Ovary (tissue), 7 donors: ENCODE measurements at regions not wholly inside any gene's neighbourhood (a gene's known extent, or its start where the extent isn't known, plus 50 kb on each side); places are given as distances from the start of the nearest gene placed in this dataset.

Experiments
- DNase-seq, 5 donors: peaks; one replicate each; pipeline ENCODE4 v3.0.0-alpha.2; 2019 to 2020
- H3K27ac ChIP-seq, 2 donors: fragments of 200-600 bp; one replicate each; pipeline versions ENCODE4 v1.5.1 to v1.8.0; 2019 to 2022
- H3K27me3 ChIP-seq: fragments of 200-600 bp; one replicate; pipeline ENCODE4 v1.8.0; 2022
- H3K36me3 ChIP-seq: fragments of 200-600 bp; sonication (generic); one replicate; pipeline ENCODE4 v1.5.1; 2019
- H3K4me1 ChIP-seq: one replicate; pipeline ENCODE4 v1.8.1; 2013; ENCODE audit warnings: mild to moderate bottlenecking, moderate library complexity; ENCODE audit not compliant: insufficient read depth
- H3K4me3 ChIP-seq: fragments of 200-600 bp; sonication (generic); one replicate; pipeline ENCODE4 v1.5.1; 2017
- H3K9me3 ChIP-seq, 2 donors: fragments of 200-600 bp in 1 of 2; sonication (generic) in 1 of 2; one replicate each; pipeline versions ENCODE4 v1.5.1 to v1.8.1; 2013 to 2019; ENCODE audit warnings: mild to moderate bottlenecking in 1 of 2, moderate library complexity in 1 of 2
- EP300 ChIP-seq: sonication (generic); formaldehyde crosslinking; IDR thresholded peaks from one replicate; pipeline ENCODE4 v1.6.1; 2017; ENCODE audit warnings: antibody characterized with exemption
- POLR2A ChIP-seq: fragments of 450-650 bp; IDR thresholded peaks from one replicate; pipeline ENCODE4 v1.6.1; 2017; ENCODE audit warnings: antibody characterized with exemption, mild to moderate bottlenecking, moderate library complexity
- WGBS, 3 donors: extraction: QIAGEN DNeasy Blood & Tissue Kit in 1 of 3; methylation state at CpG; one replicate each; pipeline versions ENCODE4 v1.1.5 to v1.1.7; 2013 to 2017; 5-methylcytosine and 5-hydroxymethylcytosine counted together
- intact Hi-C, 4 donors: fragments of 100-400 bp; cut with DNase I; formaldehyde crosslinking; loops; one replicate each; pipeline versions ENCODE4 v1.11.0 to v1.15.1; 2022 to 2023
- TF ChIP-seq, protein P1 (sequence below), 3 donors: fragments of 450-650 bp in 2 of 3; fragments of 200-600 bp in 1 of 3; IDR thresholded peaks; one replicate each; pipeline versions ENCODE4 v1.5.1 to v1.8.0; 2016 to 2022; ENCODE audit warnings: antibody characterized with exemption in 3 of 3, mild to moderate bottlenecking in 1 of 3
- donor health status: DM: no; HTN: no; CAD: no; lungs with moderate emphysema.
- donor health status: DM: no; HTN: no; CAD: no.
- donor health status: Bipolar disorder and iron deficiency.
- donor health status: DM: no; HTN: no; CAD: no.
- donor health status: DM: yes; HTN: yes; CAD: no.

DNA sequence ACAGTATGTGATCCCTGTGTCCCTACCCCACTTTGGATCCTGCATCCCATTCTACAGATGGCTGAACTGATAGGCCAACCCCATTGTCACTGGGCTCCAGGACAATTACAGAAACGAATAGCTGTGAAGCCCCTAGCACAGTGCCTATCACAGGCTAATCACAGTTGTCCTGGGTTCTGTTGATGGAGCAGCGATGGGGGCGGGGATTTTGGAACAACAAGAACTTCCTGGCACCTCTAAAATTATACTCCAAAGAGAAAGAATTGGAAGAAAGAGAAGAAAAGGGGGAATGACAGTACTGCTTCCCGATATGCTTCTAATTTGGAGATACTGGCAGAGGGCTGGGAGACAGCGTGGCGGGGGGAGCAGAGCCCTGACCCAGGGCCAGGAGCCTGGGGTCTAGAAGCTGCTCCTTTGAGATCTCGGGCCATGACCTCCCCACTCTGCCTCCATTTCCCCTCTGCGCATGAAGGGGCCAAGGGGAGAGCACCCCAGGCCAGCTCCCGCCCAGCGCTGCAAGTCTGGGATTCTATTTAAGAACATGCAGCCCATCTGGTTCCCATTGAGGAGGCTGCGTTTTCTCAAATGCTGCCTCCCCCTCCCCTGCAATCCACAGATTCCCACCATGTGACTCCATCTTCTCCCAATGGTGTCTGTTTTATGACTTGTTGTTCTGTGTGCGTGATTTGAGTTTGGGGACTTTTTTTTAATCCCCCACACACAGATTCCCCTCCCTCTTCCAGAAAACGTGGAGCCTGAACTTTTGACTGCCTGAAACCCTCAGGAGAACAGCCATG is 202.7 kb downstream of the CYP26B1 start:
- no peak overlapping the region for H3K4me3 ChIP-seq
- intact Hi-C loops: no loop called here
- H3K27ac ChIP-seq: no peak overlapping the region
- no peaks in the 10 kb centered on the region for H3K4me1 ChIP-seq
- TF ChIP-seq EP300 (no peak), POLR2A (no peak)
- TF ChIP-seq, protein P1, sequence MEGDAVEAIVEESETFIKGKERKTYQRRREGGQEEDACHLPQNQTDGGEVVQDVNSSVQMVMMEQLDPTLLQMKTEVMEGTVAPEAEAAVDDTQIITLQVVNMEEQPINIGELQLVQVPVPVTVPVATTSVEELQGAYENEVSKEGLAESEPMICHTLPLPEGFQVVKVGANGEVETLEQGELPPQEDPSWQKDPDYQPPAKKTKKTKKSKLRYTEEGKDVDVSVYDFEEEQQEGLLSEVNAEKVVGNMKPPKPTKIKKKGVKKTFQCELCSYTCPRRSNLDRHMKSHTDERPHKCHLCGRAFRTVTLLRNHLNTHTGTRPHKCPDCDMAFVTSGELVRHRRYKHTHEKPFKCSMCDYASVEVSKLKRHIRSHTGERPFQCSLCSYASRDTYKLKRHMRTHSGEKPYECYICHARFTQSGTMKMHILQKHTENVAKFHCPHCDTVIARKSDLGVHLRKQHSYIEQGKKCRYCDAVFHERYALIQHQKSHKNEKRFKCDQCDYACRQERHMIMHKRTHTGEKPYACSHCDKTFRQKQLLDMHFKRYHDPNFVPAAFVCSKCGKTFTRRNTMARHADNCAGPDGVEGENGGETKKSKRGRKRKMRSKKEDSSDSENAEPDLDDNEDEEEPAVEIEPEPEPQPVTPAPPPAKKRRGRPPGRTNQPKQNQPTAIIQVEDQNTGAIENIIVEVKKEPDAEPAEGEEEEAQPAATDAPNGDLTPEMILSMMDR (IDR thresholded peaks at IDR 0.05): no peak
- H3K27me3 ChIP-seq: no peaks in the 10 kb centered on the region
- no peaks in the 10 kb centered on the region for H3K9me3 ChIP-seq
- WGBS, 3 donors: 74 to 84% (median 84%) methylated on average over 13 of the region's 13 CpGs
- no peak for DNase-seq
- H3K36me3 ChIP-seq: no peaks in the 10 kb centered on the region

DNA sequence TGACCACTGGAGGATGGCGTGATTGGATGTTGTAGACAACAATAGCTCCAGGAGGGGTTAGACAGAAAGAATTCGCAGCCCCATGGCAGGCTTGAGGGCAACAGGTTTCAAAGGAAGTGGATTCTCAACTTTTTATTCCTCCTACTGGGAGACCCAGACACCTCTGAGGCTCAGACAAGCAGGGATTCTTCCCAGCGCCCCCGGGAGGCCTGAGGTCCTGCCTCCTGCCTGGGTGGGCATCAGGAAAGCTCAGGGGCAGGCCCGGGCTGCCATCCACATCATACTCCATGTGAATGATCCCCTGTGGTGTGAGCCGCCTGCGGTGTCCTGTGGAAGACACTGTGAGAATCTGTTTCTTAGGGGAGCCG is 203.5 kb downstream of the CYP26B1 start:
- TF ChIP-seq, protein P1 (IDR thresholded peaks at IDR 0.05): no peak
- TF ChIP-seq EP300: no peak
- no peak for TF ChIP-seq POLR2A
- H3K4me3 ChIP-seq: no peak overlapping the region
- no peaks in the 10 kb centered on the region for H3K27me3 ChIP-seq
- no peak for DNase-seq
- intact Hi-C loops: no loop called here
- 88 to 92% (median 91%) methylated on average over 8 of the region's 8 CpGs for WGBS, 3 donors
- no peaks in the 10 kb centered on the region for H3K36me3 ChIP-seq
- no peak overlapping the region for H3K27ac ChIP-seq
- H3K9me3 ChIP-seq: no peaks in the 10 kb centered on the region
- H3K4me1 ChIP-seq: no peaks in the 10 kb centered on the region

DNA sequence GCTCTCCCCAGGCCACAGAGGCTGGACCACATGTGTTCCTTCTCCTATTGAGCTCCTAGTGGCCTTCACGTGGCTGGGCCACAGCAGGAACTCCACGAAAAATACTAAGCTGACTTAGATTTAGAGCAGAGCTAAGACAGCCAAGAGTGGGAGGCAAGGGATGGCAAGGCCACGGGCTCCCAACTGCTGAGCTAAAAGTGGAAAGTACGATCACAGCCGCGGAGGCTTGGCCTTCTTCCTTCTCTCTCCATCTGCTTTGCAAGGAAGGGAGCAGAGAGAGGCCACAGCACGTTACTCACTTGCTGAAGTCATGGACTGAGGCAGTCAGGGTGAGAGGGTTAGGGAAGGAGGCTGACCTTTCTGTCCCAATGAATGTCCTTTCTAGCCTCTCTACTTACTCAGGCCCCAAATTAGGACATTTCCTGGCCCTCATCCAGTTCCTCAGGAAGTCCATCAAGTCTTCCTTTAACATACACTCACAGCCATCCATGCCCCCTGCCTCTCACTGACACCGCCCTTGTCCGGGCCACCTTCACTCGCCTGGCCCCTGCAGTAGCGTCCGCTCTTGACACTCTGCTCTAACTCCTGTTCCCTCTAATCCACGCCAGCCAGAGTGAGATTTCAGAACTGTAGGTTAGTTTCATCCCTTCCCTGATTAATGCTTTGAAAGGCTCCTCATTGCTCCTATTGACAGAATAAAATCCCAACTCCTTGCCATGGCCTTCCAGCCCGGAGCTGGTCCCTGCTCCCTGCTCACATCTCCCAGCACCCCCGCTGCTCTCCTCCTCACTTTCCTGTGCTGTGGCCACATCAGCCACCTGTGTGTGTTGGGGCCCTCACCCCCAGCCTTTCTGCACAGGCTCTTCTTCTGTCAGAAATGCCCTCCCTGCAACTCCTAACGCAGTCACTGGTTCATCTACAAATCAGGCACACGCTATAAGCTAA is 204.2 kb downstream of the CYP26B1 start:
- Histone ChIP-seq H3K9me3 (no peaks in the 10 kb centered on the region), H3K27ac (no peak overlapping the region), H3K4me1 (no peaks in the 10 kb centered on the region), H3K27me3 (no peaks in the 10 kb centered on the region), H3K36me3 (no peaks in the 10 kb centered on the region), H3K4me3 (no peak overlapping the region)
- intact Hi-C loops: no loop called here
- TF ChIP-seq, protein P1 (IDR thresholded peaks at IDR 0.05): no peak
- no peak for TF ChIP-seq POLR2A
- DNase-seq: no peak
- WGBS, 3 donors: 67 to 69% (median 69%) methylated on average over 17 of the region's 17 CpGs

DNA sequence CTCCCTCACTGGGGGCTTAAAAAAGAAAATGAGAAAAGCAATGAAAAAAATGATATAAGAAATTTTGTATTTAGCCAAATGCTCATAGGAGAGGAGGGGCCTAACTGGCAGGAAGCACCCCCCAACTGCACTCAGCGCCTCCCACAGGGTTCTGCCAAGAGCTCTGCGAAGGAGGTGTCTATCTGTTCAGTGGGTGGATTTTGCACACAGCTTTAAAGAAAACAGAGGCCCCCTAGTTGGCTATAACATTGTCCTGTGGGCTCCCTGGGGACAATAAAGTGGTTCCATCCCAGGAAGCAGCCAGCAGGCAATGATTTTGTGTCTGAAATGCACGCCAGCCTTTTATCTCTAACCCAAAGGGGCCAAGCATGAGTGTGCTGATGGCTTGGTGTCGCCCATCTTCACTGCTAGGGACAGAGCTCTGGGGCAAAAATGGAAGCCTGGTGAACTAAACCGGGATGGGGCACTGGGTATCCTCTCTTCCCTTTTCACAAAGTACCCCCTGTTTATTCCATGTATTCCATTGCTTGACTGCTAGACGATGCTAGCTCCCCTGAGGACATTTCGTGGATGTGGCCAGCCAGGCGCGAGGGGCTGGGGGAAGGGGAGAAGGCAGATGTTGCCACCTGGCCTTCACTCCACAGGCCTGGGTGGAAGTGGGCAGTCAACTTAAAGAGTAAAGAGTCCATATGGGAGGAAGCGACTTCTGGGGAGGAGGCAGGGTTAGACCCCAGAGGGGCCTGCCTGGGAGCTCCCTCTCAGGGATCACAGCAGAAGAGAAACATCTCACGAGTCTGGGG is 205.7 kb downstream of the CYP26B1 start:
- WGBS, 3 donors: 75 to 83% (median 83%) methylated on average over 11 of the region's 11 CpGs
- no peaks in the 10 kb centered on the region for H3K4me1 ChIP-seq

More for the DNA sequence above, 205.7 kb downstream of the CYP26B1 start:
- H3K9me3 ChIP-seq: no peaks in the 10 kb centered on the region
- no peak overlapping the region for H3K27ac ChIP-seq
- DNase-seq: no peak
- H3K36me3 ChIP-seq: no peaks in the 10 kb centered on the region
- H3K27me3 ChIP-seq: no peaks in the 10 kb centered on the region
- intact Hi-C loops: no loop called here
- TF ChIP-seq POLR2A: no peak
- TF ChIP-seq, protein P1 (IDR thresholded peaks at IDR 0.05): no peak
- no peak for TF ChIP-seq EP300
- no peak overlapping the region for H3K4me3 ChIP-seq
